Central memory CD8-positive, alpha-beta T cell (primary cell): ENCODE measurements at regions not wholly inside any gene's neighbourhood (a gene's known extent, or its start where the extent isn't known, plus 50 kb on each side); places are given as distances from the start of the nearest gene placed in this dataset.

ENCODE experiments used
- ATAC-seq: fragments of 150-1000 bp; cut with Tn5 transposase; replicated peaks from 2 replicates; pipeline ENCODE4 v1.10.0; 2022; ENCODE audit warnings: mild to moderate bottlenecking, moderate FRiP score, moderate number of reproducible peaks; ENCODE audit not compliant: poor library complexity, severe bottlenecking; ENCODE audit errors: extremely low read depth
- DNase-seq, 2 donors: peaks; one replicate each; pipeline ENCODE4 v3.0.0; 2021; ENCODE audit warnings: low spot score in 2 of 2
- H3K27ac Mint-ChIP-seq: one replicate; pipeline ENCODE4 v1.8.0; 2022; ENCODE audit warnings: low read depth, mild to moderate bottlenecking, moderate library complexity, mixed read lengths
- H3K27me3 Mint-ChIP-seq: one replicate; pipeline ENCODE4 v1.8.0; 2022; ENCODE audit warnings: mixed read lengths
- H3K36me3 Mint-ChIP-seq: one replicate; pipeline ENCODE4 v1.8.0; 2022; ENCODE audit warnings: mild to moderate bottlenecking, moderate library complexity, mixed read lengths; ENCODE audit not compliant: insufficient read depth
- H3K4me1 Mint-ChIP-seq: one replicate; pipeline ENCODE4 v1.8.0; 2022; ENCODE audit warnings: mixed read lengths
- H3K4me3 Mint-ChIP-seq: one replicate; pipeline ENCODE4 v1.8.0; 2022; ENCODE audit warnings: mild to moderate bottlenecking, moderate library complexity, mixed read lengths
- H3K9me3 Mint-ChIP-seq: one replicate; pipeline ENCODE4 v1.8.0; 2022; ENCODE audit warnings: mixed read lengths

- H3K4me1 Mint-ChIP-seq, result peaks cover 3% of the 10 kb centered on the region
Observed at GRCh38 chr1:9435153-9435636, 104.1 kb upstream of the SLC25A33 start.

DNA sequence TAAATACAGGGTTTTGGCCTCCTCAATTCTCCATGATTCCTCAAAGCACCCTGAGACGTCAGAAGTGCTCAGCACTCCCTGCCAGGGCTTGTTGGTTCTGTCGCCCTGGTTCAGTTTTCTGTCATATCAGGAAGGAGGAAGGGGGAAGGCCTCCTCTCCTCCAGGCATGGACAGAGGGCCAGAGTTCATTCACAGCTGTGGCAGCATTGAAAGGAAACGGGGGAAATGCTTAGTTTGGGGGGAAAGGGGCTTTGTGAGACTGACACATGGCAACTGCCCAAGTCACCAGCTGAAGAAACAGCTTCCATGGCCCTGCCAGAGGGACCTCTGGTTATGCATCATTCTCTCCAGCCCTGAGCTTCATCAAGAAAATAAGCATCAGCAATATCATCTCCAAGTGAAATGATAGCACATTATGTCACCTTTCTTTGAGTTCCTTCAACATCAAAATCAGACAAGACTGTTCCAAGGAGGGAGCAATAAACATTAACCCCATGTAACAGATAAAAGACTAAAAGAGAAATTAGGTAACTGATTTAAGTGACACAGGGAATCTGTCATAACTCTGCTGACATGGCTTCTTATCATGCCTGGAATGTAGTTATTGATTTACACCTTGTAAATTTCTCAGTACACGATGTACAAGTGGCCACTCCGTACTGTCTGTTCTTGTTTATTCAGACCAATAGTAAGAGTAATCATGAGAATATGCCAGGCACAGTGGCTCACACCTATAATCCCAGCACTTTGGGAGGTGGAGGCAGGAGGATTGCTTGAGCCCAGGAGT lies 103.2 kb upstream of the SLC25A33 start:
- Mint-ChIP-seq H3K27me3 (peaks cover 55% of the 10 kb centered on the region), H3K9me3 (no peaks in the 10 kb centered on the region), H3K4me3 (no peak overlapping the region), H3K4me1 (no peaks in the 10 kb centered on the region), H3K27ac (no peak overlapping the region), H3K36me3 (no peaks in the 10 kb centered on the region)
- DNase-seq (no peak), ATAC-seq (no peak)

More at GRCh38 chr1:9435153-9435636, 104.1 kb upstream of the SLC25A33 start:
- no peak overlapping the region for H3K27ac Mint-ChIP-seq
- no peak overlapping the region for H3K4me3 Mint-ChIP-seq
- H3K9me3 Mint-ChIP-seq, result no peaks in the 10 kb centered on the region
- H3K36me3 Mint-ChIP-seq, result no peaks in the 10 kb centered on the region
- ATAC-seq (no peak), DNase-seq (no peak)
- peaks cover 46% of the 10 kb centered on the region for H3K27me3 Mint-ChIP-seq

- Mint-ChIP-seq H3K4me1 (no peaks in the 10 kb centered on the region), H3K9me3 (no peaks in the 10 kb centered on the region), H3K4me3 (no peak overlapping the region), H3K27ac (no peak overlapping the region), H3K36me3 (no peaks in the 10 kb centered on the region), H3K27me3 (peaks cover 65% of the 10 kb centered on the region)
- no peak for DNase-seq
- no peak for ATAC-seq
Observed at GRCh38 chr1:9437961-9438430, 101.3 kb upstream of the SLC25A33 start.

- no peak overlapping the region for H3K4me3 Mint-ChIP-seq
- ATAC-seq (no peak), DNase-seq (no peak)
- peaks cover 70% of the 10 kb centered on the region for H3K27me3 Mint-ChIP-seq
- no peaks in the 10 kb centered on the region for H3K4me1 Mint-ChIP-seq
- H3K9me3 Mint-ChIP-seq, result no peaks in the 10 kb centered on the region
- H3K36me3 Mint-ChIP-seq, result no peaks in the 10 kb centered on the region
- H3K27ac Mint-ChIP-seq, result no peak overlapping the region
Observed at GRCh38 chr1:9438431-9439073, 100.7 kb upstream of the SLC25A33 start.

- Mint-ChIP-seq H3K27me3 (peaks cover 77% of the 10 kb centered on the region), H3K27ac (no peak overlapping the region), H3K4me1 (no peaks in the 10 kb centered on the region), H3K9me3 (no peaks in the 10 kb centered on the region), H3K4me3 (no peak overlapping the region), H3K36me3 (no peaks in the 10 kb centered on the region)
- DNase-seq (no peak), ATAC-seq (no peak)
Observed at GRCh38 chr1:9439074-9439761, 100.0 kb upstream of the SLC25A33 start.

DNA sequence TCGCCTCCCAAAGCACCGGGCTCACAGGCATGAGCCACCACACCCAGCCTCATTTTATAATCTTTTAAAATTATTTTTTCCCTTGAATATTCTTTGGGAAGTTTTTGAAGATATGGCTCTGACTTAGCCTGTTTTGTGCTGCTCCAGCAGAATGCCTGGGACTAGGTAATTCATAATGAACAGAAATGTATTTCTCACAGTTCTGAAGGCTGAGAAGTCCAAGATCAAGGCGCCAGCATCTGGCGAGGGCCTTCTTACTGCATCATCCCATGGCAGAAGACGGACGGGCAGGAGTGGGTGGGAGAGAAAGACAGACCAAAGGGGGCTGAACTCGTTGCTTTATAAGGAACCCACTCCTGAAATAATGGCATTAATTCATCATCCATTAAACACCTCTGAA lies 99.0 kb upstream of the SLC25A33 start:
- DNase-seq, result no peak
- Mint-ChIP-seq H3K4me1 (no peaks in the 10 kb centered on the region), H3K27ac (no peak overlapping the region), H3K36me3 (no peaks in the 10 kb centered on the region), H3K9me3 (no peaks in the 10 kb centered on the region), H3K4me3 (no peak overlapping the region), H3K27me3 (peaks cover 70% of the 10 kb centered on the region)
- no peak for ATAC-seq

DNA sequence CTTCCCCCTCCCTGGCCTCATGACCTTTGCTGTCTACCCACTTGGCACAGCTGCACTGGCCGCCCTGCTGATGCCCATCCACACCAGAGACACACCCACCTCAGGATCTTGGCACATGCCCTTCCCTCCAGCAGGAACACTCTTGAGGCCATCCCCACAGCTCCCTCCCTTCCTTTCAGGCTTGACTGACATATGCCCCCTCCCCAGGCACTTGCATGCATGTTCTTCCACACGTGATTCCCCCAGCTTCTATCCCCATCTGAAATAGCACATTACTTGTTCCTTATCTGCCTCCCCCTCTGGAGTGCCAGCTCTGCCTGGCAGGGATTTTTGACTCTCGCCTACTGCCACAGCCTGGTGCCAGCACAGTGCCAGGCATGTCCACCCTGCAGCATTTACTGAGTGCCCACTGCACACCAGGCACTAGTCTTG lies 98.5 kb upstream of the SLC25A33 start:
- no peak for DNase-seq
- no peaks in the 10 kb centered on the region for H3K36me3 Mint-ChIP-seq
- H3K4me1 Mint-ChIP-seq, result no peaks in the 10 kb centered on the region
- peaks cover 65% of the 10 kb centered on the region for H3K27me3 Mint-ChIP-seq
- no peak overlapping the region for H3K27ac Mint-ChIP-seq
- H3K4me3 Mint-ChIP-seq, result no peak overlapping the region
- H3K9me3 Mint-ChIP-seq, result no peaks in the 10 kb centered on the region
- ATAC-seq, result no peak

DNA sequence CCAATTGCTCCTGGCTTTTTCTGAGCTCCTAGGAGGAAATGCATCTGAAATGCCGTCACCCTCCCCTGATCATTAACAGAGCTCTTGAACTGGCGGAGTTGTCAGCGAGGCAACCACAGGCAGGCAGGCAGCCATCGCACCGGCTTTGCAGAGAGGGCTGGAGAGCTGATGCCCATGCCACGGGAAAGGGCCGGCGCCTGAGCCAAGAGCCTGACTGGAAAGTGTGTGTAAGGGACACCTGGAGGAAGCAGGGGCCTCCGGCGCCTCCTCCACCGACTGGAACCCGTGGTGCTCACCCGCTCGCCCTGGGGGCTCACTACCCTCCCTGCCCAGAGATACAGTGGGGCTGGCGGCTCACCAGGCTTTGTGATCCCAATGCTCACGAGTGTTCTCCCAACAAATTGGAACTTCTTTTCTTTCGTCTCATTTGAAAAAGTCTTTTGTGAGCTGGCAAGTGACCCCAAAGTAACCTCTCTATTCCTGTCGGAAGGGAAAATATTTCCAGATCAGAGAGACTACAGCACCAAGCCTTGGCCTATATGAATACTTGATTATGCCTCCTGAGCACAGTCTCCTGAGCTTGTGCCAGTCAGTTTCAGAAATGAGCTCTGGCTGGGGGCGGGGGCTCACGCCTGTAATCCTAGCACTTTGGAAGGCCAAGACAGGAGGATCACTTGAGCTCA lies 97.7 kb upstream of the SLC25A33 start:
- Mint-ChIP-seq H3K4me1 (no peaks in the 10 kb centered on the region), H3K36me3 (no peaks in the 10 kb centered on the region), H3K4me3 (no peak overlapping the region), H3K27me3 (peaks cover 61% of the 10 kb centered on the region), H3K27ac (no peak overlapping the region), H3K9me3 (no peaks in the 10 kb centered on the region)
- no peak for ATAC-seq
- no peak for DNase-seq

DNA sequence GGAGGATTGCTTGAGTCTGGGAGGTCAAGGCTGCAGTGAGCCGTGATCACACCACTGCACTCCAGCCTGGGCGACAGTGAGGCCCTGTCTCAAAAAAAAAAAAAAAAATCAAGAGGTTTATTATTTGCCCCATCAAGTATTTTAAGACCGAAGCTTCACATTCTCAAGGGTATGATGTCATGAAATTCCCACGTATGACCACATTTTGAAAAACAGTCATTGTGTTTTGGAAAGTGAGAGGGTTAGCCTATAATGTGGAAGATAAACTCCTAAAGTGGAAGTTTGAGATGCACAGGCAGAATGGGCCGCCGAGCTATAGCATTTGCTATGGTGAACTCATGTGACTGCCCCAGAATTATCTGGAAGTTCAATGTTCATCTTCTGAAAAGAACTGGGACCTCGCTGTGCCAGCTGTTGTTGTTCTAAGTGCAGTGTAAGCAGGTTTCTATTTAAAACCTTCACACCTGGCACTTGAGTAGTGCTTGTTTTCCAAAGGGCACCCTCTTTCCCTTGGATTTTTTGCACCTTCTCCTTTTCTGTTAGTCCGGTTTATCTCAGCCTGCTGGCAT lies 96.9 kb upstream of the SLC25A33 start:
- H3K27me3 Mint-ChIP-seq, result peaks cover 59% of the 10 kb centered on the region
- no peak for DNase-seq
- H3K4me1 Mint-ChIP-seq, result no peaks in the 10 kb centered on the region
- H3K36me3 Mint-ChIP-seq, result no peaks in the 10 kb centered on the region
- H3K9me3 Mint-ChIP-seq, result no peaks in the 10 kb centered on the region
- no peak overlapping the region for H3K27ac Mint-ChIP-seq
- H3K4me3 Mint-ChIP-seq, result no peak overlapping the region
- no peak for ATAC-seq

DNA sequence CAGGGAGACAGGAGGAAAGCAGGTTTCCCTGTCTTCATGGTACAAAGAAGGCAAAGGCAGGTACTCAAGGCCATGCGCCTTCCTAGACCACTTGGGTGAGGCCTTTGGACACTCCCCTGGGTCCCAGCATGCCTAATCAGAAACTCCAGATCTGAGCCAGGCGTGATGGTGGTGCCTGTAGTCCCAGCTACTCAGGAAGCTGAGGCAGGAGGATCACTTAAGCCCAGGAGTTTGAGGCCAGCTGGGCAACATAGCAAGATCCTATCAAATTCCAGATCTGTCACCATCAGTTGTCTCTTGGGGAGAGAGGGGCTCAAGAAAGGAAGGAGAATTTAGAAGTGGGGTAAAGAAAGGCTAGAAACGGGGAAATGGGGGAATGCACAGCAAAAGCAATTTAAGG lies 96.3 kb upstream of the SLC25A33 start:
- Mint-ChIP-seq H3K27ac (no peak overlapping the region), H3K9me3 (no peaks in the 10 kb centered on the region), H3K27me3 (peaks cover 57% of the 10 kb centered on the region), H3K4me1 (no peaks in the 10 kb centered on the region), H3K4me3 (no peak overlapping the region), H3K36me3 (no peaks in the 10 kb centered on the region)
- DNase-seq (no peak), ATAC-seq (no peak)

DNA sequence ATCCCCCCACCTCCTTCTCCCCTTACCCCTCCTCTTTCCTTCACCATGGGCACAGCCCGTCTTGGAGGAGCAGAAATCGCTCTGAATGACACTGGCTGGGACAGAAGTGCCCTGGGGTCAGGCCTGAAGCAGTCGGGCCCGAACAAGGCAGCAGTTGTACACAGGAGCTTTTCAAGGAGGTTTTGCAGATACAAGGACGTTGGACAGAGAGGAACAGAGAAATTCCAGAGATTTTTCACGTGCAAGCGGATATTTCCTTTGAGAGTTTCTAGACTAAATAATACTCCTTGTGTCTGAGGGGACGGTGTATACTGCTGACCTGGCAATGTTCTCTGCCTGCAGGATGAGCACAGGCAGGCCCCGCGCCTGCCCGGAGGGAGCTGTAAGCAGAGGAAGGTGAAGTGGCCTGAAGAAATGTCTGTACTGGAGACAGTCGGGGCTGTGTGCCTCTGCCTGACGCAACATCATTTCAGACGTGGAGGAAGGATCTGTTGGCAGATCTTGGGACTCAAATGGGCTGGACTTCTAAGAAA lies 95.3 kb upstream of the SLC25A33 start:
- Mint-ChIP-seq H3K4me3 (no peak overlapping the region), H3K27ac (no peak overlapping the region), H3K4me1 (no peaks in the 10 kb centered on the region)

GRCh38 chr1:9444532-9444931 lies 94.7 kb upstream of the SLC25A33 start:
- ATAC-seq (no peak), DNase-seq (no peak)
- Mint-ChIP-seq H3K36me3 (no peaks in the 10 kb centered on the region), H3K4me3 (no peak overlapping the region), H3K27ac (no peak overlapping the region), H3K4me1 (no peaks in the 10 kb centered on the region), H3K9me3 (no peaks in the 10 kb centered on the region), H3K27me3 (peaks cover 49% of the 10 kb centered on the region)

More for the DNA sequence above, 95.3 kb upstream of the SLC25A33 start:
- H3K36me3 Mint-ChIP-seq, result no peaks in the 10 kb centered on the region
- H3K27me3 Mint-ChIP-seq, result peaks cover 54% of the 10 kb centered on the region
- H3K9me3 Mint-ChIP-seq, result no peaks in the 10 kb centered on the region
- no peak for DNase-seq
- ATAC-seq, result no peak
